Thymus (tissue), 11 donors: ENCODE measurements at regions not wholly inside any gene's neighbourhood (a gene's known extent, or its start where the extent isn't known, plus 50 kb on each side); places are given as distances from the start of the nearest gene placed in this dataset.

ENCODE experiments used
- DNase-seq, 9 donors: peaks; one replicate each; pipeline ENCODE4 v3.0.0-alpha.2; 2013; ENCODE audit warnings: low spot score in 9 of 9, low read depth in 6 of 9, missing footprints in 1 of 9
- H3K27ac ChIP-seq, 2 donors: one replicate each; pipeline ENCODE4 v1.5.1; 2013; ENCODE audit warnings: control low read depth in 1 of 2, low read depth in 1 of 2, low read length in 1 of 2, mild to moderate bottlenecking in 1 of 2, moderate library complexity in 1 of 2
- H3K27me3 ChIP-seq, 2 donors: one replicate each; pipeline ENCODE4 v1.5.1; 2013; ENCODE audit warnings: low read length in 1 of 2; ENCODE audit not compliant: control insufficient read depth in 2 of 2, insufficient read depth in 1 of 2
- H3K36me3 ChIP-seq, 2 donors: one replicate each; pipeline ENCODE4 v1.5.1; 2013; ENCODE audit warnings: low read length in 1 of 2, mild to moderate bottlenecking in 1 of 2, moderate library complexity in 1 of 2; ENCODE audit not compliant: control insufficient read depth in 2 of 2, insufficient read depth in 2 of 2
- H3K4me1 ChIP-seq, 2 donors: one replicate each; pipeline ENCODE4 v1.5.1; 2013; ENCODE audit warnings: low read length in 2 of 2; ENCODE audit not compliant: control insufficient read depth in 2 of 2, insufficient read depth in 2 of 2
- H3K4me3 ChIP-seq, 2 donors: one replicate each; pipeline ENCODE4 v1.5.1; 2013; ENCODE audit warnings: low read length in 2 of 2, control low read depth in 1 of 2, mild to moderate bottlenecking in 1 of 2
- H3K9me3 ChIP-seq, 2 donors: one replicate each; pipeline ENCODE4 v1.5.1; 2013; ENCODE audit warnings: low read length in 1 of 2, mild to moderate bottlenecking in 1 of 2; ENCODE audit not compliant: control insufficient read depth in 2 of 2, insufficient read depth in 1 of 2
- WGBS: extraction: QIAGEN DNeasy Blood & Tissue Kit; methylation state at CpG from one replicate; pipeline ENCODE4 v1.1.7; 2013; 5-methylcytosine and 5-hydroxymethylcytosine counted together
- donor health status: healthy.

DNA sequence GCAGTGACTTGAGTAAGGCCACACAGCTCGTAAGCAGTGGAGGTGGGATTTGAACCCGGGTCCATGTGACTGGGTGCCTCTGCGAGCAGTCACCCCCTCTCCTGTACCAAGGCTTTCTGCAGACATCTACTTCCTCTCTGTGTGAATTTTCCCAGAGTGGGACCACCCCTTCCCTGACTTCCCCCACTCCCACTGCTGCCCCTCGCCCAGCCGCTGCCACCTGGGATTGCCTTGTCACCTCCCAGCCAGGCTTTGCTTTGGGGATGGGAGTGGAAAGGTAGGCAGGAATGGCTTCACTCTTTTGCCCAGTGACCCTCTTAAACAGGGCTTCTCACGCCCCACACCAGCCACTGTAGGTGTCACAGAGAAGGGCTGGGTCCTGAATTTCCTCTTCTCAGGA is 105.2 kb upstream of the SEC14L1 start:
- Histone ChIP-seq H3K36me3 (no peaks in the 10 kb centered on the region), H3K4me3 (no peak overlapping the region), H3K27ac (no peak overlapping the region), H3K9me3 (peaks cover 0 to 19% of the 10 kb centered on the region in 2 donors), H3K27me3 (peaks cover 4 to 35% of the 10 kb centered on the region in 2 donors), H3K4me1 (peaks cover 4 to 6% of the 10 kb centered on the region in 2 donors)
- WGBS: 97% methylated on average over 6 of the region's 6 CpGs
- no peak for DNase-seq

DNA sequence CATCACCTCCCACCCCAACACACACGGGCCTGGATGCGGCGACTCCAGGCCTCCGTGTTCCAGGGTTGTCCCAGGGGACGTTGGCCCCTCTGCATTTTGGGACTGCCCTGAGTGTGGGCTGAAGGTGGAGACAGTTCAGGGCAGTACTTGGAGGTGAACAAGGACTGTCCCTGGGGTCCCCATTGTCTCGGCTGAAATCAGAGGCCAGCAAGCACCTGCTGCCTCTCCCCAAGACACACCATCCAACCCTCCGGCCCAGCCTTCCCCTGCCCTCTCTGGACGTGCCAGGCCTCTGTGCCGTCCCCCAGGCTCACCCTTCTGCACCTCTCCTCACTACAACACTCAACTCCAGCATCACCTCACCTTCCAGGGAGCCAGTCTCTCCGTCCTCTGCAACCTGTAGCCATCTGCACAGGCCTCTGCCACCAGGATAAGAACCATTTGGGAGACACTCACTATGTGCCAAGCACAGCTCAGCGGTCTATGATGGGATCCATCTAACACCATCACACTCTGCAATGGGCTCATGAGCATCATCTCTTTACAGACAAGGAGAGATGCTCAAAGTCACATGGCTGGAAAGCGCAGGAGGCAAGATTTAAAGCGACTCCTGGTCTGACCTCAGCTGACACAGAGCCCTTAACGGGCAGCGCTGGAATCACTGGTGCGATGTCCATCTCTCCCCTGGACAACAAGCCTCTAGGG is 104.5 kb upstream of the SEC14L1 start:
- WGBS: 96% methylated on average over 16 of the region's 16 CpGs
- DNase-seq: no peak
- no peak overlapping the region for H3K4me3 ChIP-seq
- peaks cover 0 to 19% of the 10 kb centered on the region in 2 donors for H3K9me3 ChIP-seq
- H3K36me3 ChIP-seq: no peaks in the 10 kb centered on the region
- no peak overlapping the region for H3K27ac ChIP-seq
- H3K27me3 ChIP-seq: peaks cover 4 to 35% of the 10 kb centered on the region in 2 donors
- peaks cover 4 to 6% of the 10 kb centered on the region in 2 donors for H3K4me1 ChIP-seq

DNA sequence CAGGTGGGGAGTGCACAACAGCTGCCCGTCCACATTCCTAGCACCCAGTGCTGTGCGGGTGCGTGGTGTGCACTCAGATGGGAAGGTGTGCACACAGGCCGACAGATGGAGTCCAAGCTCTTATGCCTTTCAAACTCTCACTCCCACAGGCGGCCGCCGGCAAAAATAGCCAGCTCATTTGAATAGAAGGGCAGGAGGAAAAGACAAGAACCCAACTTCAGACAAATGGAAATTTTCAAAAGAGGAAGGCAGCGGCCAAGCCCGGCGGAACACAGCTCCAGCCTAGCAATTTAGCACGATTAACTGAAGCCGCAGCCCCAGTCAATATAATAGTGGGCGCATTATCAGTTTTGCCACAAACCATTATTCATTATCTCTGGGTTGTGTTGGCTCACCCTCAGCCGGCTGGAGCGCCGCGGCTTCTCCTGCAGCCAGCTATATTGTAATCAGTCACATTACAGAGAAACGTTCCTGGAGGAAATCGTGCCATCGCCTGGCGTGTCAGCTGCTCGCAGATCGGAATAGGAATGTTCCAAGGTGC is 103.9 kb upstream of the SEC14L1 start:
- Histone ChIP-seq H3K36me3 (no peaks in the 10 kb centered on the region), H3K27ac (no peak overlapping the region), H3K4me3 (no peak overlapping the region), H3K9me3 (peaks cover 0 to 13% of the 10 kb centered on the region in 2 donors), H3K27me3 (peaks cover 4 to 35% of the 10 kb centered on the region in 2 donors), H3K4me1 (peaks cover 4 to 6% of the 10 kb centered on the region in 2 donors)
- 40% methylated on average over 23 of the region's 23 CpGs for WGBS
- no peak for DNase-seq

GRCh38 chr17:77037943-77038342 is 102.8 kb upstream of the SEC14L1 start:
- H3K4me1 ChIP-seq: peaks cover 4 to 13% of the 10 kb centered on the region in 2 donors
- peaks cover 0 to 6% of the 10 kb centered on the region in 2 donors for H3K9me3 ChIP-seq
- WGBS: 92% methylated on average over 7 of the region's 7 CpGs
- no peak for DNase-seq
- H3K36me3 ChIP-seq: no peaks in the 10 kb centered on the region
- no peak overlapping the region for H3K4me3 ChIP-seq
- H3K27me3 ChIP-seq: peaks cover 4 to 35% of the 10 kb centered on the region in 2 donors
- H3K27ac ChIP-seq: no peak overlapping the region

DNA sequence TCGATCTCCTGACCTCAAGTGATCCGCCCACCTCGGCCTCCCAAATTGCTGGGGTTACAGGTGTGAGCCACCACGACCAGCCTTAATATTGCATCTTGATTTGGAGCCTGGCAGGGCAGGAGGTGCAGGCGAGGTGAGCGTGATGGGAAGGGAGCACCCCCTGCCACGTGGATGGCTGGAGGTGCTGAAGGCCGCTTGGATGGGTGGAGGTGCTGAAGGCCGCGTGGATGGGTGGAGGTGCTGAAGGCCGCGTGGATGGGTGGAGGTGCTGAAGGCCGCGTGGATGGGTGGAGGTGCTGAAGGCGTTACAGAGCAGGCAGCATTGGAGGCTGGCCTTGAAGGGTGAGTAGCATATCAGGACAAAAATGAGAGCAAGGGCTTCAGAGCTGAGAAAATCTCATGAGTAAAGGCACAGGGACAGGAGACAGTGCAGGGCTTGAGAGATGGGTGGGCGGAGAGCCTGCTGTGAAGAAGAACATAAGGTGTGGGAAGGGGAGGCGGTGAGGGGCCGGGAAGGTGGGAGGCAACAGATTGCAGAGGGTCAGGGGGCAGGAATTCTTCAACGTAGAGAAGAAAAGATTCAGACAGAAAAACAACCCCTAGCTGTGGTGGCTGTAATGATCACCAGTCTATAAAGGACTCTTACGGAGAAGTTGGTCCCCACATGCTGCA is 101.7 kb upstream of the SEC14L1 start:
- peaks cover 0 to 6% of the 10 kb centered on the region in 2 donors for H3K9me3 ChIP-seq
- WGBS: 94% methylated on average over 20 of the region's 20 CpGs
- no peak overlapping the region for H3K4me3 ChIP-seq
- DNase-seq: no peak
- peaks cover 4 to 35% of the 10 kb centered on the region in 2 donors for H3K27me3 ChIP-seq
- H3K36me3 ChIP-seq: no peaks in the 10 kb centered on the region
- peaks cover 2 to 11% of the 10 kb centered on the region in 2 donors for H3K4me1 ChIP-seq
- H3K27ac ChIP-seq: no peak overlapping the region

- H3K9me3 ChIP-seq: no peaks in the 10 kb centered on the region
- 92% methylated on average over 11 of the region's 11 CpGs for WGBS
- H3K4me3 ChIP-seq: no peak overlapping the region
- peaks cover 0 to 7% of the 10 kb centered on the region in 2 donors for H3K4me1 ChIP-seq
- H3K27ac ChIP-seq: no peak overlapping the region
- no peaks in the 10 kb centered on the region for H3K36me3 ChIP-seq
- H3K27me3 ChIP-seq: peaks cover 0 to 7% of the 10 kb centered on the region in 2 donors
- DNase-seq: no peak
Observed at GRCh38 chr17:77042476-77043231, 98.1 kb upstream of the SEC14L1 start.

GRCh38 chr17:77045441-77046041 is 95.2 kb upstream of the SEC14L1 start:
- Histone ChIP-seq H3K27me3 (no peaks in the 10 kb centered on the region), H3K27ac (no peak overlapping the region), H3K4me1 (peaks cover 0 to 7% of the 10 kb centered on the region in 2 donors), H3K4me3 (no peak overlapping the region), H3K36me3 (no peaks in the 10 kb centered on the region), H3K9me3 (no peaks in the 10 kb centered on the region)
- DNase-seq: no peak
- 96% methylated on average over 7 of the region's 7 CpGs for WGBS

DNA sequence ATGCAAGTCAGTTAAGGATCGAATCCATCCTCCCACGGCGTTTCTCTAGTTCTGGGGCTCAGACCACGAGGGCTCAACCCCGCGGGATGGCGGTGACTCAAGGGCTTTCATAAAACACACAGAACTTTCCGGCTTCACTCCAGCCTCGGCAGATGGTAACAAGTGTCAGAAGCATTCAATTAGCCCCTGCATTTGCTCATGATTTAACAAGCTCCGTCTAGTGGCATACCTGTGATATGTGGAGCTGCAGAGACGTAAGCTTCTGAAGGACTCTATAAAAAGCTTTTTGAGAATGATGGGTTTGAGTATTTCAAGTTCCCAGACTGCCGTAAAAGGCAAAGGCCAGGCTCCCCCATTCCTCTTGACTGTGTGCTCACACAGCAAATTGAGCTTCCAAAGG is 91.3 kb upstream of the SEC14L1 start:
- Histone ChIP-seq H3K27me3 (no peaks in the 10 kb centered on the region), H3K4me3 (no peak overlapping the region), H3K4me1 (no peaks in the 10 kb centered on the region), H3K27ac (no peak overlapping the region), H3K36me3 (no peaks in the 10 kb centered on the region), H3K9me3 (no peaks in the 10 kb centered on the region)
- DNase-seq: peak in 1 of 9 donors; percentile 14
- WGBS: 87% methylated on average over 12 of the region's 12 CpGs
